ENCODE measurements at regions not wholly inside any gene's neighbourhood (a gene's known extent, or its start where the extent isn't known, plus 50 kb on each side); places are given as distances from the start of the nearest gene placed in this dataset.

GRCh38 chr18:28767727-28768211, 590.8 kb upstream of the CDH2 start:
- Histone ChIP-seq H3K4me3 (no peak overlapping the region), H3K9me3 (no peaks in the 10 kb centered on the region), H3K4me1 (no peaks in the 10 kb centered on the region), H3K36me3 (no peaks in the 10 kb centered on the region), H3K27ac (no peak overlapping the region), H3K27me3 (ENCODE audit: low read depth) (no peaks in the 10 kb centered on the region)
- no peak for TF ChIP-seq CTCF (IDR thresholded peaks at IDR 0.05)
- DNase-seq (no peak), ATAC-seq (no peak)
- intact Hi-C loops (cut with DNase I), result no loop called here

- Histone ChIP-seq H3K27me3 (ENCODE audit: low read depth) (no peaks in the 10 kb centered on the region), H3K36me3 (no peaks in the 10 kb centered on the region), H3K4me1 (no peaks in the 10 kb centered on the region), H3K9me3 (no peaks in the 10 kb centered on the region), H3K27ac (no peak overlapping the region), H3K4me3 (no peak overlapping the region)
- TF ChIP-seq CTCF (IDR thresholded peaks at IDR 0.05), result no peak
- DNase-seq, result no peak
- ATAC-seq, result no peak
- intact Hi-C loops (cut with DNase I), result no loop called here
These were observed 590.3 kb upstream of the CDH2 start for GRCh38 chr18:28767201-28767600.

- H3K27ac ChIP-seq, result no peak overlapping the region
- no peak for DNase-seq
- intact Hi-C loops (cut with DNase I), result no loop called here
- ATAC-seq, result no peak
- H3K4me1 ChIP-seq, result no peaks in the 10 kb centered on the region
- H3K36me3 ChIP-seq, result no peaks in the 10 kb centered on the region
- H3K27me3 ChIP-seq (ENCODE audit: low read depth), result no peaks in the 10 kb centered on the region
- H3K9me3 ChIP-seq, result no peaks in the 10 kb centered on the region
- no peak overlapping the region for H3K4me3 ChIP-seq
- no peak for TF ChIP-seq CTCF (IDR thresholded peaks at IDR 0.05)
These were observed 589.8 kb upstream of the CDH2 start for GRCh38 chr18:28766721-28767120.

- no peak overlapping the region for H3K4me3 ChIP-seq
- H3K4me1 ChIP-seq, result no peaks in the 10 kb centered on the region
These were observed 589.1 kb upstream of the CDH2 start for GRCh38 chr18:28766027-28766426.

GRCh38 chr18:28760299-28760698, 583.4 kb upstream of the CDH2 start:
- no peaks in the 10 kb centered on the region for H3K36me3 ChIP-seq
- H3K4me1 ChIP-seq, result no peaks in the 10 kb centered on the region
- DNase-seq (no peak), ATAC-seq (no peak)
- no peaks in the 10 kb centered on the region for H3K9me3 ChIP-seq
- H3K27me3 ChIP-seq (ENCODE audit: low read depth), result no peaks in the 10 kb centered on the region
- H3K27ac ChIP-seq, result no peak overlapping the region
- intact Hi-C loops (cut with DNase I), result no loop called here
- H3K4me3 ChIP-seq, result no peak overlapping the region
- no peak for TF ChIP-seq CTCF (IDR thresholded peaks at IDR 0.05)

More at GRCh38 chr18:28766027-28766426, 589.1 kb upstream of the CDH2 start:
- Histone ChIP-seq H3K36me3 (no peaks in the 10 kb centered on the region), H3K9me3 (no peaks in the 10 kb centered on the region), H3K27me3 (ENCODE audit: low read depth) (no peaks in the 10 kb centered on the region), H3K27ac (no peak overlapping the region)
- intact Hi-C loops (cut with DNase I), result no loop called here
- no peak for ATAC-seq
- DNase-seq, result no peak
- TF ChIP-seq CTCF (IDR thresholded peaks at IDR 0.05), result no peak

All from lower lobe of right lung (tissue), 2 donors.